Left ventricle myocardium superior (tissue), 1 donor: ENCODE measurements at regions not wholly inside any gene's neighbourhood (a gene's known extent, or its start where the extent isn't known, plus 50 kb on each side); places are given as distances from the start of the nearest gene placed in this dataset.
"Not testable (repeated sequence)": the region's sequence is repeated elsewhere in the genome, so short reads cannot be mapped to it uniquely, and the experiment has no call there.

ENCODE experiments used
- ATAC-seq: fragments of 200-7000 bp; cut with Tn5 transposase; one replicate; pipeline ENCODE4 v1.9.1; 2020; ENCODE audit warnings: mild to moderate bottlenecking, moderate library complexity
- DNase-seq: peaks from one replicate; pipeline ENCODE4 v3.0.0-alpha.2; 2020
- intact Hi-C: fragments of 100-400 bp; cut with micrococcal nuclease; formaldehyde crosslinking; loops from one replicate; pipeline ENCODE4 v1.11.0; 2022
- donor health status: DM: no; HTN: yes; CAD: no; lungs with severe emphysema.

DNA sequence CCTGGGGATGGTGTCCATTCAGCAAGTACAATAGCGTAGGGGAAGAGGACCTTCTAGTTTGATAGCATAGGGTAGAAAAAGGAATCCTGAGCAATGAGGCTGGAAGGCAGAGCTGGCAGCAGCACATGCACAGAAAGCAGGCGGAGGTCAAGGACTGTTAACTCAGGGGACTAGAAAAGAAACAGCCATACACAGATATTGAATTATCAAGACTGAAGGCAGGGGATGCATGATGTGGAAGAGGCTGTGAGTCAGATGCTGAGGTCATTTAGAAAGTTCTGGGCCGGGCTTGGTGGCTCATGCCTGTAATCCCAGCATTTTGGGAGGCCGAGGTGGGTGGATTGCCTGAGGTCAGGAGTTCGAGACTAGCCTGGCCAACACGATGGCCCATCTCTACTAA lies 65.6 kb downstream of the OPTC start:
- DNase-seq = no peak
- intact Hi-C loops = loop anchor here (5.0 kb wide), 1 partner anchor 52 kb away; no protein-coding TSS in a partner anchor
- no peak for ATAC-seq

DNA sequence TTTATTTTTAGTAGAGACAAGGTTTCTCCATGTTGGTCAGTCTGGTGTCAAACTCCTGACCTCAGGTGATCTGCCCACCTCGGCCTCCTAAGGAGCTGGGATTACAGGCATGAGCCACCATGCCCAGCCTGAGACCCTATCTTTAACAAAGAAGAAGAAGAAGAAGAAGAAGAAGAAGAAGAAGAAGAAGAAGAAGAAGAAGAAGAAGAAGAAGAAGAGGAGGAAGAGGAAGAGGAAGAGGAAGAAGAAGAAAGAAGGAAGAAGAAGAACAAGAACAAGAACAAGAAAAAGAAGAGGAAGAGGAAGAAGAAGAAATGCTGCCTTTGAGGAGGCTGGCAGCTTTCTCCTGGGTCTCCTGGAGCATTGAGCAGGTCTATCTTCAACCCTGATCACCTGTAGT lies 64.9 kb upstream of the ATP2B4 start:
- intact Hi-C loops, ATAC-seq, DNase-seq: not testable (repeated sequence)

GRCh38 chr1:203563291-203563690 lies 63.3 kb upstream of the ATP2B4 start:
- ATAC-seq = no peak
- intact Hi-C loops = no loop called here
- no peak for DNase-seq

GRCh38 chr1:203564024-203564423 lies 62.6 kb upstream of the ATP2B4 start:
- DNase-seq = no peak
- ATAC-seq = no peak
- intact Hi-C loops = no loop called here

DNA sequence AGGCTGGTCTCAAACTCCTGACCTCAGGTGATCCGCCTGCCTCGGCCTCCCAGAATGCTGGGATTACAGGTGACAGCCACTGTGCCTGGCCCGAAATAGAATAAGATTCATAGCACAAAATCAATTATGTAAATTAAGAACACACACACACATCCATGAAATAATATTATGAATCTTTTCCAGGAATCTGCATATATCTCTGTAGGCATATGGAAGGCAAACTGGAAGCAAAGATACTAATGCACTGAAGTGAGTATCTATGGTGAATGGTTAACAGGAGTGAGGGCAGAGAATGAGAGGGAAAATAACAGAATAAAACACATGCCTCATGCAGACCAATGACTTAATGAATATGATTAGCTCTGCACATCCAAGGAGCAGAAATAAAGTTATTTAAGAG lies 61.6 kb upstream of the ATP2B4 start:
- intact Hi-C loops = no loop called here
- no peak for ATAC-seq

DNA sequence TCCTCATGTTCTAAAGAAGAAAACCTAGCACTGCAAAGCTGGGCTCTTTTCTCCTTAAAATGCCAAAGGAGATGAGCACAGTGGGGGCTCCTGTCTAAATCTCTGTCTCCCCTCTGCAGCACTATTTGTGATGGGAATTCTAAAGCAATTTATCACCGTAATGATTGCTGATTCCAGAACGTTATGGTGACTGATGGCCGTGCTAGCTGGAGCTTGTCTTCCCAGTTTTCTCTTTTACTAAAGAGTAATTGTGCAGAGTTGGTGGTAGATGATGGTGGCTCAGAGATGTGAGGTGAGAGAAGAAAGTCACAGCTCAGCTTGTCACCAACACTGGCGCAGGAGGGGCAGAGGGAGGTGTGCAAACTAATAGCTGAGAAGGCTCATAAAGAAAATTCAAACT lies 60.7 kb upstream of the ATP2B4 start:
- no peak for DNase-seq
- intact Hi-C loops = no loop called here
- no peak for ATAC-seq

More for the DNA sequence above, 61.6 kb upstream of the ATP2B4 start:
- DNase-seq = no peak

DNA sequence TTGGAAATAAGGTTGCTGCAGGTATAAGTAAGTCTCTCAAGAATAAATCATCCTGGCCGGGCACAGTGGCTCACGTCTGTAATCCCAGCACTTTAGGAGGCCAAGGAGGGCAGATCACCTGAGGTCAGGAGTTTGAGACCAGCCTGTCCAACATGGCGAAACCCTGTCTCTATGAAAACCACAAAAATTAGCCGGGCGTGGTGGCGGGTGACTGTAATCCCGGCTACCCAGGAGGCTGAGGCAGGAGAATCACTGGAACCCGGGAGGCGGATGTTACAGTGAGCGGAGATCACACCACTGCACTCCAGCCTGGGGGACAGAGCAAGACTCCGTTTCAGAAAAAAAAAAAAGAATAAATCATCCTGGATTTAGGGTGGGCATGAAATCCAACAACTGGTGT lies 59.7 kb upstream of the ATP2B4 start:
- ATAC-seq, intact Hi-C loops: not testable (repeated sequence)

GRCh38 chr1:203567596-203567995 lies 59.0 kb upstream of the ATP2B4 start:
- DNase-seq (no peak), ATAC-seq (no peak)
- intact Hi-C loops = no loop called here

More for the DNA sequence above, 59.7 kb upstream of the ATP2B4 start:
- DNase-seq = not testable (repeated sequence)

DNA sequence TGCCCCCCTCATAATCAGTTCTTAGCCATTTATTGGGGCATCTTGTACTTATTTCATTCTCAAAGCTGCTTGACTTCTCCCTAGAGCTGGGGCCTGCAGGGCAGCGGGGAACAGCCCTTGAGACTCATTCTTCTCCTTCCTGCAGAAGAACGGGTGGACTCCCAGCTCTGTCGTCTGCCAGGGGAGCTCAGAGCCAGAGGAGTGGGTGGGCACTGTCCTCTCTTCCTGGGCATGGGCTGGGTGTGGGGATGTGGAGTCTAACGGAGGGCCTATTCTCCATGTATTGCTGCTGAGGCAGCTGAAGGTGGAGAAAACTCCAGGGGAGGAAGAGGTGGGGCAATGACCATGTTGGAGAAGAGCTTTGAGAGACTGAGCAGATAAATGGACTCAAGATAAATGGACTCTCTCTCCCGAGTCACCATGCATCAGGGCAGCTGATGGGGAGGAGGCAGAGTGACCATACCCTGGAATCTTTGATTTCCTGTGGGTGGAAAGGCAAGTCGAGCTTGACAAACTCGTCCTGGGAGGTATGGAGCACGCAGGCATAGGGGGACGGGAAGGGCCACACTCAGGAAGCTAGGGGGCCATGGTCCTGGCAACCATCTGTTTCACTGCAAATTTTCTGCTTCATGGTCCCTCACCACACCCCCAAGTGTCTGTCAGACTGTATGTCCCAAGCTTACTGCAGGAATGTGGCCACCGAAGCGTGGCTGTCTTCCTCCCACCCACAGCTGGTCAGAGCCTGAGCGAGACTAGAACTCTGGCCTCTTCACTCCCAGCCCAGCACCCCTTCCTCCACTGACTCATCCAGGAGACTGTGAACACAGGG lies 56.9 kb upstream of the ATP2B4 start:
- ATAC-seq (no peak), DNase-seq (no peak)
- intact Hi-C loops = no loop called here

- ATAC-seq (no peak), DNase-seq (no peak)
- intact Hi-C loops = no loop called here
These were observed 55.8 kb upstream of the ATP2B4 start for GRCh38 chr1:203570805-203571204.

DNA sequence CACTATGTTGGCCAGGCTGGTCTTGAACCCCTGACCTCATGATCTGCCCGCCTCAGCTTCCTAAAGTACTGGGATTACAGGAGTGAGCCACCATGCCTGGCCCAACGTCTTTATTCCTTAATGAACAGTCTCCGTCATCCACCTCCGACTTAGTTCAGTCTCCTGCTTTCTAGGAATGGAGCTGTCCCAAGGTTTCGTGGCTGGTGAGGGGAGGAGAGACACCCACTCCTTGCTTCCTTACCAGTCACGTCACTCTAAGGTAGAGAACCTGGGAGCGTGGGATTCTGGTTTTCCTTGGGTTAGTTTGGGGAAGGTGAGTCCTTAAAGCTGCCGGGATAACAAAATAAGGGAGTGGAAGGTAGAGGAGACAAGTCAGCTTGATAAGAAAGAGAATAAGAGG lies 55.0 kb upstream of the ATP2B4 start:
- intact Hi-C loops = no loop called here
- no peak for DNase-seq
- ATAC-seq = no peak

- ATAC-seq (no peak), DNase-seq (no peak)
- intact Hi-C loops = no loop called here
These were observed 54.5 kb upstream of the ATP2B4 start for GRCh38 chr1:203572134-203572625.

DNA sequence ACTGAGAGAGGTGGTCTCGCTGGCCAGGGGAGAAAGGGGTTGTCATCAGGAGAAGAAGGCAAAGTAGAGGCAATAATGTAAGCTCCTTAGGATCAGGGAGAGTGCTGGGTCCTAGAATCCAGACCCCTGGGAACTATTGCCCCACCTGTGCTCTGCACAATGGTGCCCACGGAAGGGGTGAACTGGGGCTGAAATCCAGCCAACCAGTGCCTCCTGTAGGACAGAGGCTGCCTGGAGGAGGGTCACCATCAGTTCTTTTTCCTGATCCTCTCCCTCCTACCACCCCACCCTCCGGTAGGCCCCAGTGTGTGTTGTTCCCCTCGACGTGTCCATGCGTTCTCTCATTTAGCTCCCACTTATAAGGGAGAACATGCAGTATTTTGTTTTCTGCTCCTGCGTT lies 52.9 kb upstream of the ATP2B4 start:
- intact Hi-C loops = no loop called here
- DNase-seq (no peak), ATAC-seq (no peak)
